ENCODE measurements at regions not wholly inside any gene's neighbourhood (a gene's known extent, or its start where the extent isn't known, plus 50 kb on each side); places are given as distances from the start of the nearest gene placed in this dataset.

DNA sequence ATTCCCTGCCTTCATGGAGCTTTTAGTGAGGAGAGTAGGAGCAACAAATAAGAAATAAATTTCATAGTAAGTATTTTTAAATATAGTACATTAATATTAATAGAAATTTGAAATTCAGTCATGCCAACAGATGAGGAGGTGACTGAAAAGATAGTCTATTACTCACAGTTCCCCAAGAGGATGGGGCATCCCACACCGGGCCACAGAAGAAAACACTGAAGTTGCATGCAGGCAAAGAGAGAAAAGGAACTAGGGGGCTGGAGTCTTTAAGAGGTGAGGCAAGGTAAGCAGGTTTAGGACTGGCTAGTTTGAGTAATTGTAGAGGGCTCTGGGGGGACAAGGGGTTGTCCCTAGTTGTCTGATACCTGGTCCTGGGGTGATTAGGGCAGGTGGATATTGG is 120.1 kb upstream of the UMPS start:
- TF ChIP-seq POLR2A (IDR thresholded peaks at IDR 0.05) (no peak), EP300 (IDR thresholded peaks at IDR 0.05) (no peak)
- TF ChIP-seq, protein P1, sequence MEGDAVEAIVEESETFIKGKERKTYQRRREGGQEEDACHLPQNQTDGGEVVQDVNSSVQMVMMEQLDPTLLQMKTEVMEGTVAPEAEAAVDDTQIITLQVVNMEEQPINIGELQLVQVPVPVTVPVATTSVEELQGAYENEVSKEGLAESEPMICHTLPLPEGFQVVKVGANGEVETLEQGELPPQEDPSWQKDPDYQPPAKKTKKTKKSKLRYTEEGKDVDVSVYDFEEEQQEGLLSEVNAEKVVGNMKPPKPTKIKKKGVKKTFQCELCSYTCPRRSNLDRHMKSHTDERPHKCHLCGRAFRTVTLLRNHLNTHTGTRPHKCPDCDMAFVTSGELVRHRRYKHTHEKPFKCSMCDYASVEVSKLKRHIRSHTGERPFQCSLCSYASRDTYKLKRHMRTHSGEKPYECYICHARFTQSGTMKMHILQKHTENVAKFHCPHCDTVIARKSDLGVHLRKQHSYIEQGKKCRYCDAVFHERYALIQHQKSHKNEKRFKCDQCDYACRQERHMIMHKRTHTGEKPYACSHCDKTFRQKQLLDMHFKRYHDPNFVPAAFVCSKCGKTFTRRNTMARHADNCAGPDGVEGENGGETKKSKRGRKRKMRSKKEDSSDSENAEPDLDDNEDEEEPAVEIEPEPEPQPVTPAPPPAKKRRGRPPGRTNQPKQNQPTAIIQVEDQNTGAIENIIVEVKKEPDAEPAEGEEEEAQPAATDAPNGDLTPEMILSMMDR (IDR thresholded peaks at IDR 0.05) = no peak
